HCT116 (cell line): ENCODE measurements at regions not wholly inside any gene's neighbourhood (a gene's known extent, or its start where the extent isn't known, plus 50 kb on each side); places are given as distances from the start of the nearest gene placed in this dataset.

Source experiments
- ATAC-seq: fragments of 200-7000 bp; cut with Tn5 transposase; 2 replicates; pipeline ENCODE4 v1.9.1; 2020; ENCODE audit warnings: mild to moderate bottlenecking, moderate library complexity
- BruUV-seq: library from RNA; stranded (reverse); fragments of 400-500 nt; replicated peaks from 2 replicates; lab custom pipeline; 2021; lab: Mats Ljungman, UMichigan
- CTCF ChIA-PET: fragments of 300-600 bp; sonication (Branson Sonifier 250); formaldehyde crosslinking; loops from one replicate; lab custom pipeline; 2021; ENCODE audit warnings: antibody characterized with exemption; lab: Charles Lee
- POLR2A ChIA-PET: fragments of 300-600, 350-600 bp; sonication (Branson Sonifier 250); formaldehyde crosslinking; loops from one replicate; lab custom pipeline; 2021; ENCODE audit warnings: antibody characterized with exemption; lab: Charles Lee
- RAD21 ChIA-PET, 2 experiments: fragments of 300-600 bp; sonication (Branson Sonifier 250); formaldehyde crosslinking; loops; one replicate each; lab custom pipeline; 2023; ENCODE audit warnings: low total read pairs in 2 of 2; ENCODE audit not compliant: uncharacterized antibody in 2 of 2, unreplicated experiment in 2 of 2, low non-redundant PET in 1 of 2; lab: Charles Lee
- DNase-seq: peaks from one replicate; pipeline ENCODE4 v3.0.0-alpha.2; 2010; ENCODE audit warnings: low read depth, low spot score
- H2AFZ ChIP-seq: fragments of 200-600 bp; shearing (Covaris generic), sonication (generic); 2 replicates; pipeline ENCODE4 v1.6.1; 2017; ENCODE audit warnings: low read depth, mixed run types, mixed read lengths, antibody characterized with exemption, low read length; ENCODE audit not compliant: poor library complexity, severe bottlenecking
- H3K27ac ChIP-seq: 2 replicates; pipeline ENCODE4 v1.5.1; 2012; ENCODE audit warnings: low read depth, low read length
- H3K27me3 ChIP-seq: fragments of 200-600 bp; sonication (generic); 2 replicates; pipeline ENCODE4 v1.6.1; 2016; ENCODE audit warnings: mixed run types, low read length, mixed read lengths; ENCODE audit not compliant: insufficient read depth
- H3K36me3 ChIP-seq, 2 experiments: fragments of 200-500 bp in 1 of 2; fragments of 200-600 bp in 1 of 2; sonication (Bioruptor generic) in 1 of 2; sonication (generic) in 1 of 2; 2 replicates each; pipeline versions ENCODE4 v1.5.1 to v1.6.1; 2014 to 2016; ENCODE audit warnings: low read length in 2 of 2, inconsistent platforms in 1 of 2, mixed read lengths in 1 of 2, mixed run types in 1 of 2; ENCODE audit not compliant: insufficient read depth in 2 of 2, control insufficient read depth in 1 of 2
- H3K4me1 ChIP-seq, 2 experiments: fragments of 200-600 bp in 1 of 2; sonication (generic) in 1 of 2; 2 replicates each; pipeline versions ENCODE4 v1.5.1 to v1.6.1; 2012 to 2017; ENCODE audit warnings: low read length in 2 of 2, inconsistent platforms in 1 of 2, mild to moderate bottlenecking in 1 of 2, mixed read lengths in 1 of 2, mixed run types in 1 of 2, moderate library complexity in 1 of 2; ENCODE audit not compliant: insufficient read depth in 2 of 2, control insufficient read depth in 1 of 2
- H3K4me2 ChIP-seq: fragments of 200-600 bp; sonication (generic); 2 replicates; pipeline ENCODE4 v1.6.1; 2017; ENCODE audit warnings: mixed run types, low read length, mixed read lengths
- H3K4me3 ChIP-seq, 2 experiments: fragments of 200-600 bp in 1 of 2; sonication (generic) in 1 of 2; replicated peaks in 1 of 2; 2 replicates each; pipeline ENCODE4 v1.5.1; 2011 to 2016; ENCODE audit warnings: low read length in 2 of 2, control low read depth in 1 of 2, low read depth in 1 of 2, mild to moderate bottlenecking in 1 of 2, mixed read lengths in 1 of 2, mixed run types in 1 of 2
- H3K79me2 ChIP-seq: fragments of 200-600 bp; sonication (generic); 2 replicates; pipeline ENCODE4 v1.6.1; 2017; ENCODE audit warnings: mild to moderate bottlenecking, mixed run types, low read length, moderate library complexity, mixed read lengths; ENCODE audit not compliant: insufficient read depth
- H3K9ac ChIP-seq: fragments of 200-600 bp; sonication (generic); 2 replicates; pipeline ENCODE4 v1.6.1; 2016; ENCODE audit warnings: low read length, mixed read lengths
- H3K9me2 ChIP-seq: fragments of 200-600 bp; sonication (generic), shearing (Covaris generic); 2 replicates; pipeline ENCODE4 v1.6.1; 2017; ENCODE audit warnings: mixed run types, mild to moderate bottlenecking, moderate library complexity; ENCODE audit not compliant: insufficient read depth
- H3K9me3 ChIP-seq, 2 experiments: fragments of 200-500 bp in 1 of 2; fragments of 200-600 bp in 1 of 2; sonication (Bioruptor generic) in 1 of 2; sonication (generic) in 1 of 2; 2 replicates each; pipeline ENCODE4 v1.6.1; 2014 to 2017; ENCODE audit warnings: low read length in 2 of 2, mixed read lengths in 2 of 2, inconsistent platforms in 1 of 2, low read depth in 1 of 2, mild to moderate bottlenecking in 1 of 2, mixed run types in 1 of 2, moderate library complexity in 1 of 2; ENCODE audit not compliant: control insufficient read depth in 1 of 2, insufficient read depth in 1 of 2
- H4K20me1 ChIP-seq: fragments of 200-600 bp; sonication (generic), shearing (Covaris generic); 2 replicates; pipeline ENCODE4 v1.6.1; 2017; ENCODE audit warnings: mixed run types, mild to moderate bottlenecking, moderate library complexity; ENCODE audit not compliant: insufficient read depth
- CBX3 ChIP-seq: IDR thresholded peaks from 2 replicates; pipeline ENCODE4 v1.6.1; 2012; ENCODE audit warnings: low read depth
- EGR1 ChIP-seq: IDR thresholded peaks from 2 replicates; pipeline ENCODE4 v1.6.1; 2012; ENCODE audit warnings: low read depth
- ELF1 ChIP-seq: IDR thresholded peaks from 2 replicates; pipeline ENCODE4 v1.6.1; 2012; ENCODE audit warnings: low read depth, borderline replicate concordance
- EZH2 ChIP-seq: fragments of 200-600 bp; sonication (generic); IDR thresholded peaks from 2 replicates; pipeline ENCODE4 v1.6.1; 2017; ENCODE audit warnings: antibody characterized with exemption, mixed run types
- FOSL1 ChIP-seq: IDR thresholded peaks from 2 replicates; pipeline ENCODE4 v1.6.1; 2012; ENCODE audit warnings: low read depth
- JUND ChIP-seq: IDR thresholded peaks from 2 replicates; pipeline ENCODE4 v1.6.1; 2012
- MAX ChIP-seq: IDR thresholded peaks from 2 replicates; pipeline ENCODE4 v1.6.1; 2012
- REST ChIP-seq: IDR thresholded peaks from 2 replicates; pipeline ENCODE4 v1.6.1; 2012; ENCODE audit warnings: low read depth
- SP1 ChIP-seq: IDR thresholded peaks from 2 replicates; pipeline ENCODE4 v1.6.1; 2012; ENCODE audit warnings: low read depth
- SRF ChIP-seq: IDR thresholded peaks from 2 replicates; pipeline ENCODE4 v1.6.1; 2012; ENCODE audit warnings: low read depth
- TCF7L2 ChIP-seq: IDR thresholded peaks from 2 replicates; pipeline ENCODE4 v1.7.0; 2011; ENCODE audit warnings: borderline replicate concordance, inconsistent platforms; ENCODE audit not compliant: insufficient read depth, insufficient read length; ENCODE audit errors: extremely low read depth
- ZFX ChIP-seq: fragments of 450-650 bp; IDR thresholded peaks from 2 replicates; pipeline ENCODE4 v1.6.1; 2017
- ZNF274 ChIP-seq: fragments of 200-500 bp; sonication (Bioruptor generic); IDR thresholded peaks from 2 replicates; pipeline ENCODE4 v1.6.1; 2014; ENCODE audit warnings: mild to moderate bottlenecking, low read depth, low read length, inconsistent platforms
- intact Hi-C: fragments of 100-400 bp; cut with micrococcal nuclease; formaldehyde crosslinking; loops from 2 replicates; pipeline ENCODE4 v1.10.0; 2022
- TF ChIP-seq, protein P1 (sequence below): IDR thresholded peaks from 2 replicates; pipeline ENCODE4 v1.6.1; 2012

DNA sequence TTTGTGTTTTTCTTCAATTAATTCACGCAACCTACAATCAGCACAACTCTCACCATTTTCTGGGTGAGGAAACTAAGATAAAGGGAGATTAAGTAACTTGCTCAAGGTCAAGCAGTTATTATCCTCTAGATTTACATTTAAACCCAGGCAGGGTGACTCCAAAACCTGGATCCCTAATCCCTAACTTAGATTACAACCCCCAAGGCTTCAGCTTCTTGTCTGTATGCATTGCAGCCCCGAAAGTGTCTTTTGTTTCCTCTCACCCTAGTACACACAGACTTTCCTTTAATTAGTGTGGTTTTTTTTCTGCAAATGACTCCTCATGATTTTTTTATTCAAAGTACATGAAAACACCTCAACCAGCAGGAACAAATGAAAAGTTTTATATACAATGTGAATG is 748.6 kb upstream of the ADGRL2 start:
- TF ChIP-seq SP1 (no peak), REST (no peak), JUND (no peak), ZFX (no peak)
- TF ChIP-seq, protein P1, sequence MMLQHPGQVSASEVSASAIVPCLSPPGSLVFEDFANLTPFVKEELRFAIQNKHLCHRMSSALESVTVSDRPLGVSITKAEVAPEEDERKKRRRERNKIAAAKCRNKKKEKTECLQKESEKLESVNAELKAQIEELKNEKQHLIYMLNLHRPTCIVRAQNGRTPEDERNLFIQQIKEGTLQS = no peak
- intact Hi-C loops = no loop called here
- ATAC-seq (no peak), DNase-seq (no peak)
- ChIA-PET CTCF (no interaction called here), POLR2A (no interaction called here), RAD21 (no interaction called here)
- H4K20me1 ChIP-seq = no peaks in the 10 kb centered on the region
- peaks cover 0 to 3% of the 10 kb centered on the region in 2 experiments; a peak in 1 of 4 replicates for H3K9me3 ChIP-seq
- no peaks in the 10 kb centered on the region for H3K4me1 ChIP-seq
- H3K27me3 ChIP-seq = no peaks in the 10 kb centered on the region
- no peaks in the 10 kb centered on the region for H3K9me2 ChIP-seq
- H3K4me2 ChIP-seq = no peak overlapping the region
- no peak overlapping the region for H3K27ac ChIP-seq
- no peak overlapping the region for H3K4me3 ChIP-seq
- no peak overlapping the region for H3K9ac ChIP-seq
- H3K79me2 ChIP-seq = no peaks in the 10 kb centered on the region
- no peak overlapping the region for H2AFZ ChIP-seq
- no peaks in the 10 kb centered on the region for H3K36me3 ChIP-seq
- no TSS peak for BruUV-seq

DNA sequence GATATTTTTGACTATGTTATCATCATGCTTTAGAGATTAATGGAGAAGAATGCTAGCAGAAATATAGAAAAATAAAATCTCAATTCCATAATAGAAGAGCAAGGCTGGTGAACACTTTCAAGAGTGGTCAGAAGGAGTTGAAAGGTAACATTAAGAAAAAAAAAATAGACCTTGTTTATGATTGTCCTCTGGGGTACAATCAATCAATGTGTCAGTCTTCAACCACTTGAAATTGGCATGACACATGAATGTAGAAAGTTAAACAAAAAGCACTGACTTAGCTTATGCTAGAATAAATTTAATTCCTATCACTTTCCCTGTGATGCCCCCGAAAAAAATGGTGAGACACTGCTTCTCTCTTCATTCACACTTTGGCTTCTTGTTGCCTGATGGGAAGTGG is 750.3 kb upstream of the ADGRL2 start:
- H3K9ac ChIP-seq = no peak overlapping the region

More for the DNA sequence above, 750.3 kb upstream of the ADGRL2 start:
- Histone ChIP-seq H3K27ac (no peak overlapping the region), H3K4me2 (no peak overlapping the region), H3K4me1 (no peaks in the 10 kb centered on the region), H2AFZ (no peak overlapping the region), H3K79me2 (no peaks in the 10 kb centered on the region), H3K9me2 (no peaks in the 10 kb centered on the region), H3K27me3 (no peaks in the 10 kb centered on the region), H3K9me3 (no peaks in the 10 kb centered on the region), H3K4me3 (no peak overlapping the region), H4K20me1 (no peaks in the 10 kb centered on the region), H3K36me3 (no peaks in the 10 kb centered on the region)
- TF ChIP-seq FOSL1 = no peak
- TF ChIP-seq TCF7L2 = no peak
- no peak for TF ChIP-seq ZNF274
- TF ChIP-seq, protein P1 = no peak
- TF ChIP-seq EZH2 = no peak
- no peak for TF ChIP-seq SP1
- TF ChIP-seq EGR1 = no peak
- no peak for TF ChIP-seq JUND
- TF ChIP-seq CBX3 = no peak
- TF ChIP-seq ELF1 = no peak
- TF ChIP-seq MAX = no peak
- no peak for TF ChIP-seq SRF
- intact Hi-C loops = no loop called here
- ChIA-PET POLR2A (no interaction called here), CTCF (no interaction called here), RAD21 (no interaction called here)
- DNase-seq = no peak
- no TSS peak for BruUV-seq
- no peak for ATAC-seq
